ACHN (cell line): ENCODE measurements at regions not wholly inside any gene's neighbourhood (a gene's known extent, or its start where the extent isn't known, plus 50 kb on each side); places are given as distances from the start of the nearest gene placed in this dataset.

ENCODE experiments used
- DNase-seq: peaks from one replicate; pipeline ENCODE4 v3.0.0-alpha.2; 2015
- in situ Hi-C: cut with HindIII; loops from 2 replicates; pipeline ENCODE4 v1.10.0; 2017; ENCODE audit warnings: low sequenced_read_pairs, low pct_ligation_motif_present, low pct_unique_long_range_greater_than_20kb

DNA sequence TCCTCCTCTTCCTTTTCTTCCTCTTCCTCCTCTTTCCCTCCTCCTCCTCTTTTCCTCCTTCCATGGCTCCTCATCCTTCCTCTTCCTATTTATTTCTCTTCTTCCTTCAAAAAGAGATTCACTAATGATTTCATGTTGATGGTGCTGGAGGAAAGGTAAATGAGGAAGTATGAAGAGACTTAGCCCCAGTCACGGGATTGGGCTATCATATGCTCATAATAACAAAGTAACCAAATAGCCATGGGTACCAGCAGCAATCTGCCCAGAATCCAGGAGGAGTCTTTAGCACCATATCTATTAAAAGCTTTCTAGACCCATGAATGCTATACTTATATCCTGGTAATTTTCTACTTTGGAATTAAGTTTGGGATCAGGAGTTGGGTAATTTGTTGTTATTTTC lies 910.9 kb upstream of the MAP3K7 start:
- in situ Hi-C loops = no loop called here

GRCh38 chr6:91490671-91491301 lies 903.9 kb upstream of the MAP3K7 start:
- in situ Hi-C loops = no loop called here
- no peak for DNase-seq

More for the DNA sequence above, 910.9 kb upstream of the MAP3K7 start:
- no peak for DNase-seq

GRCh38 chr6:91487696-91488392 lies 901.0 kb upstream of the MAP3K7 start:
- DNase-seq = no peak
- in situ Hi-C loops = no loop called here

DNA sequence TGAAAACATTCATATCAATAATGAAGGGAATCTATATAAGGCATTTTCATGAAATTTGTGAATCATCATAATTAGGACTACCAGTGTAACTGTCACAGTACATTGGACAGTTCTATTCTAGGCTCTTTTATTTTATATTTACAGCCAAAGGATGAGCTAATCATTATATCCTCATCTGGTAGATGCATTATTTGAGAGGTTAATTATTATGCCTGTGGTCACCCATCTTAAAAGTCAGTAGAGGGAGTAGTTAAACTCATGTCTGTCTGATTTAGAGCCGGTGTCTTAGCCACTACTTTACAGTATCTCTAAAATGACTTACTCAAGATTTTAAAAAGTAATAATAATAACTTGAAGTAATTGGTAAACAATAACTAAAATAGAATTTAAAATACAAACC lies 899.3 kb upstream of the MAP3K7 start:
- in situ Hi-C loops = no loop called here

DNA sequence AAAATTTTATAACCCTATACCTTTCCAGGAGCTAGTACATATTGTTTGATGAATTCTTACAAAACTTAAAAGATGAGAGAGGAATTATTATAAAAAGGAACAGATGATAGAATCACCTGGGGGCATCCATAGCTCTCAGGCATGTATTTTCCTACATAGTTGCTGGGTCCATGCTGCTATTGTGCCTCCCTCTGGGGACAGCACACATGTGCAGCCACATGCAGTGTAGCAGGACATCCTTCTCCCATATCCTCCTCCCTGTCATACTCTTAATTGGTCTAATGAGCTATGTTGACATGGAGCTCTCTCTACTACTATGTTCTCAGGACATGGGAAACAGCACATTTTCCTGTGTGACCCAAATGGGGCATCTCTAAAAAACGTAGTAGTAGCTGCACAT lies 898.2 kb upstream of the MAP3K7 start:
- in situ Hi-C loops = no loop called here

More for the DNA sequence above, 899.3 kb upstream of the MAP3K7 start:
- peak; percentile 27 for DNase-seq

DNA sequence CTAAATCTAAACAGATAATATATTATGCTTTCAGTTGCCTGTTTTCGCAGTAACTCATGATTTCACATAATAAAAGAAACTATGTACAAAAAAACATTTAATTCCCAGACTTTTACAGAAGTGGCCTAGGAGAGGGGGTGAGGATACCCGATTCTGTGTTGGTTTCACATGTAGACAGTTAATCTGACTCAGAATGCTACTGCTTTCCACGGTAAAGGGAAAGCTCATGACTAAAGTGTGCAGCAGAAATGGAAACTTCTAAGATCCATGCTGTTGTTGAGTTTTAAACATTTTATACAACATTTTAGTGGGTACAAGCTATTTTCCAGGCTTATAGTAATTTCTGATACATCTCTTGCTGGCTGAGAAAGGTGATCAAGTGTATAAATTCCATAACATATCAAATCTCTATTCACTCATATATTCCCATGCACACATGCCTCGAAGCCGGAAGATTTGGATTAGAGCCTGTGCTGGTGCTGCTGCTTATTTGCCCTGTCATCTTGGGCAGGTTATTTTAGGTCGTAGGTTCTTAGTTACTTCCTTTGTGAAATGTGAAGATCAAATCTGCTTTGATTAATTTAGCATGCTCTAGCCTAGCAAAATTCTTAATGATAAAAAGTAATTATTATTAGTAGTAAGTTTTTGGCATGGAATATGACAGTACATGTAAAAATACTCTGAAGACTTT lies 896.7 kb upstream of the MAP3K7 start:
- DNase-seq = no peak
- in situ Hi-C loops = no loop called here

More for the DNA sequence above, 898.2 kb upstream of the MAP3K7 start:
- no peak for DNase-seq

- in situ Hi-C loops = no loop called here
- DNase-seq = no peak
These were observed 895.6 kb upstream of the MAP3K7 start for GRCh38 chr6:91482498-91482897.

DNA sequence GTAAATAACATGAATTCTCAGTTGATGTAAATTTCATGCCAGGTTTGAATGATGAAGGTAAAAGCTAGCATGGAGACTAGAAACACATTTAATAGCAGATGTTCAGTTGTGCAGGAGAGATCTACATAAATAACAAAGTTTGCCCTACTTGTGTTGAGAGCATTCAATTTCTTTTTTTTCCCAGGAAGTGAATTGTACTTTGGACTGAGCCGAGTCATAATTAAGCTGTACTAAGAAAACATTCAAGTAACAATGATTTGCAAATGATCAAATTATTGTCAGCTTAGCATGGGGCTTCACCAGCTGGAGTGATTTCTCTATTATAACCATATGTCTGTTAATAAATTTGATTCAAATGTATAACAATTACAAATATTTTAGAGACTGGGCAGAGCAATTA lies 893.5 kb upstream of the MAP3K7 start:
- DNase-seq = no peak
- in situ Hi-C loops = no loop called here

DNA sequence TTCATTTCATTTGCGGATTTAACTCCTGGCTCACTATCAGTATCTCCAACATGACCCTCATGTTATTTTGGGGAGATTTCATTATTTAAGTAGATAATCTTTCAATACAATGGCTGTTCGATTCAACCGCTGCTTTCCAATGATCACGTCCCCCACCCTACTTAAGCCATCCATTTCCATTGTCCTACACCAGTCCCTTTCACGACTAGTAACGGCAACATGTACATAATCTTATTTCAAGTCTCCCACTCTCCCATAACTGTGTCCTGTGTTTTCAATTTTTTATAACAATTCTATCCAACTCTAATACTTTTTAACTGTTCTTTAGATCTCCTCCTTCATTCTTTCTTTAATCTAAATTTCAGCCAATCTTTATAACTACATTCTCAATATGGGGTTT lies 890.8 kb upstream of the MAP3K7 start:
- no peak for DNase-seq
- in situ Hi-C loops = no loop called here

DNA sequence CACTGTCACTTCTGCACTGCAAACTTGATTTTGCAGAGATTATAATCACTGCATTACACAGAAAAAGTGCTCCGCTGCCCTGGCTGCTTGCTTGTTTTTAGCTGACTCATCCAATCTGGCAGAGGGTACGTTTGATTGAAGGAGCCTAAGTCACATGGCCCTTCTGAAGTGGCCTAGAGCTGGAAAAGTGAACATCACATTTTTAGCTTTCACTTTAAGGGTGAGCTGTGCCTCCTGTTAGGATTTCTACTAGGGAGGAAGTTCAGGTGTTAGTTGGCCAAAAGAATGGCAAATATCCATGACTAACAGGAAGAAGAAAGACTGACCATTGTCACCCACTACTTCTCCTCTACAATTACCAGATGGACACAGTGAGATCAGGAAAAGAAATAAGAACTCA lies 889.1 kb upstream of the MAP3K7 start:
- DNase-seq = peak; percentile 65
- in situ Hi-C loops = no loop called here

DNA sequence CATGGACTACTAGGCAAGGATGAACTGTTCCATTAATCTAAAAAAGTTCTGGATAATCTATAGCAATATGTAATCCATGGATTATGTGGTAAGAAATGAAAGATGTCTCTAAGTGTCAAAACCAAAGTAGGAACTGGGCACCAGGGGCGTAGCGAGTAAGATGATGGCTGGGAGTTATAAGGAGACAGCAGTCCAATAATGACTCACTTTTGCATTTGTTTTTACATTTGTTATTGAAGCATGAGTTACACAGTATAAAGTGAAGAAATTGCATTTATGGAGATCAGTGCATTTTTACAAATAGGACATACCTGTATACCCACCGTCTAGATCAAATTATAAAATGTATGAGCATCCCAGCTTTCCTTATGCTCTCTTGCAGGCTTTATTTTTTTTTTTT lies 878.5 kb upstream of the MAP3K7 start:
- in situ Hi-C loops = no loop called here
- DNase-seq = no peak

DNA sequence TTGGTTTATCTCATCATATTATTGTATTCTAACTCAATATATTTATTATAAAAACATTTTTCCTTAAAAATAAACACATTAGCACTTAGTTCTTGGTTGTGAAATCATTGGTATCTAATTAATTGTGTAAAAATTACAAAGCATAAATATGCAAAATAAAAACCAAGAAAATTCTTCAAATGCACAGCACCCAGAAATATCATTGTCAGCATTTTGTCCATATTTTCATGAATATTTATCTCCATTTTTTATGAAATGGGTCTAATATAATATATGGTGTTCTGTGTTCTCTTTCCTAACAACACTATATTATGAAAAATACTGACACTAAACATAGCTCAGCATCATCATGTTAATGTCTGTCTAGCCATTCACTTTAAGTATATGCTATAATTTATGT lies 877.8 kb upstream of the MAP3K7 start:
- DNase-seq = no peak
- in situ Hi-C loops = no loop called here

GRCh38 chr6:91464201-91464600 lies 877.3 kb upstream of the MAP3K7 start:
- in situ Hi-C loops = no loop called here
- no peak for DNase-seq

GRCh38 chr6:91462241-91462640 lies 875.4 kb upstream of the MAP3K7 start:
- in situ Hi-C loops = no loop called here
- no peak for DNase-seq

DNA sequence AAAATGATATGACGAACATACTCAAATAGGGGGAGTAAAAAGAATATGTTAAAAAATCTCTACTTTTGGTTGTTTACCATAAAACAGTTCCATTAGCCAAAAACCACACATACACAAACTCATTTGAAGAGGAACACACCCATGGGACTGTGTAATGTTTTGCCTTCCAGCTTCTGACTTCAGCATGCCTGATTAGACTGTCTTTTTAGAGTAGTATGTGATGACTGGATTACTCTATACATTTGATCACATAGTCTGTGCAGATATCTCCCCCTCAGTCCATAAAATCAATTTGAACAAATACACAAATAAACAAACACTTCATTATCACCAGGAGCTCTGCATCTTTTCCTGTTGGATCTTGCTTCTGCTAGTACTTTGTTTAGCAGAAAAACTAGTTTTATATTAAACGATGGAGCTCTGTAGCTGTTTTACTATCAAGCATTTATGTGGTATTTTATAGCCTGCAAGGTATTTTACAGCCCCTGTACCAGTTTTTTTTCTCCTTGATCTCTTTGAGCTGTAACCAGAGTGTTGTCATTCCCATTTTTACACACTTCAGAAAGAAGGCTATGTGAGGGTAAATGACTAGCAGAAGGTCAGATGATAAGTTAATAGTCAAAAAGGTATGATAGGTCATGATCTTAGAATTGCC lies 866.5 kb upstream of the MAP3K7 start:
- in situ Hi-C loops = no loop called here
- no peak for DNase-seq

GRCh38 chr6:91449539-91449938 lies 862.7 kb upstream of the MAP3K7 start:
- in situ Hi-C loops = no loop called here
- no peak for DNase-seq

GRCh38 chr6:91447530-91448254 lies 860.8 kb upstream of the MAP3K7 start:
- no peak for DNase-seq
- in situ Hi-C loops = no loop called here

- no peak for DNase-seq
- in situ Hi-C loops = no loop called here
These were observed 860.2 kb upstream of the MAP3K7 start for GRCh38 chr6:91447081-91447480.

DNA sequence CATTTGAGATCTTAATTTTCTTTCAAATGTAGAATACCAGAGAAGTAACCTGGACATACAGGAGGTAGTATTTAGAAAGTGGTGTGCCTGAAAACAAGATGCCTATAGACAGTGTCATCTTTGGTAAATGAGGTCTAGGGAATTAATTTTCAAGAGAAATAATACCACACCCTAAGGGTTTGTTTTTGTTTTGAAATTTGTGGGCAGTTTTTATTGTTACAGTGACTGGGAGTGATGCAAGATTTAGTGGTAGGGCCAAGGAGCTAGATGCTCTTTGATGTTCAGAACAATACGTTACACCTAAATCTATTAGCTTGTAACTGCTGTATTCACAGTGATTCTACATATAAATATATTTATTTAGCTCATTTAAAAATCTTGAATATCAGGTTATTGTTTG lies 856.5 kb upstream of the MAP3K7 start:
- DNase-seq = no peak
- in situ Hi-C loops = no loop called here
